IMR-90 (cell line): ENCODE measurements at regions not wholly inside any gene's neighbourhood (a gene's known extent, or its start where the extent isn't known, plus 50 kb on each side); places are given as distances from the start of the nearest gene placed in this dataset.

Source experiments
- CTCF ChIP-seq: conservative IDR thresholded peaks from 2 replicates; pipeline ENCODE4 v1.5.1; 2012; ENCODE audit warnings: mild to moderate bottlenecking, low read depth, low read length, improper control_type of control experiment
- NFE2L2 ChIP-seq: fragments of 150-350 bp; IDR thresholded peaks from 2 replicates; pipeline ENCODE4 v1.6.1; 2016; ENCODE audit warnings: low read depth, mild to moderate bottlenecking, low read length

- TF ChIP-seq NFE2L2 (no peak), CTCF (no peak)
Observed at GRCh38 chr6:2387445-2387844, 142.0 kb upstream of the GMDS start.
